ENCODE measurements at regions not wholly inside any gene's neighbourhood (a gene's known extent, or its start where the extent isn't known, plus 50 kb on each side); places are given as distances from the start of the nearest gene placed in this dataset.

GRCh38 chr15:25624504-25625177 lies 185.8 kb upstream of the UBE3A start:
- POLR2A ChIA-PET = no interaction called here
- CTCF ChIA-PET = no interaction called here
- TF ChIP-seq CTCF (IDR thresholded peaks at IDR 0.05; ENCODE audit: insufficient read depth, low read length, missing control alignments) = no peak

GRCh38 chr15:25623708-25624107 lies 184.9 kb upstream of the UBE3A start:
- no peak for DNase-seq (ENCODE audit: low read depth, low spot score)
- no peak overlapping the region for H3K4me3 ChIP-seq (ENCODE audit: low read depth, low read length)
- POLR2A ChIA-PET = no interaction called here
- CTCF ChIA-PET = no interaction called here
- TF ChIP-seq CTCF (IDR thresholded peaks at IDR 0.05; ENCODE audit: insufficient read depth, low read length, missing control alignments) = no peak

More at GRCh38 chr15:25624504-25625177, 185.8 kb upstream of the UBE3A start:
- no peak overlapping the region for H3K4me3 ChIP-seq (ENCODE audit: low read depth, low read length)
- no peak for DNase-seq (ENCODE audit: low read depth, low spot score)

GRCh38 chr15:25620466-25620865 lies 181.6 kb upstream of the UBE3A start:
- DNase-seq (ENCODE audit: low read depth, low spot score) = no peak
- no peak for TF ChIP-seq CTCF (IDR thresholded peaks at IDR 0.05; ENCODE audit: insufficient read depth, low read length, missing control alignments)
- H3K4me3 ChIP-seq (ENCODE audit: low read depth, low read length) = no peak overlapping the region
- CTCF ChIA-PET = no interaction called here
- POLR2A ChIA-PET = no interaction called here

- ChIA-PET POLR2A (no interaction called here), CTCF (no interaction called here)
- H3K4me3 ChIP-seq (ENCODE audit: low read depth, low read length) = no peak overlapping the region
- no peak for DNase-seq (ENCODE audit: low read depth, low spot score)
- TF ChIP-seq CTCF (IDR thresholded peaks at IDR 0.05; ENCODE audit: insufficient read depth, low read length, missing control alignments) = no peak
Measured at GRCh38 chr15:25619761-25620160, 180.9 kb upstream of the UBE3A start.

- POLR2A ChIA-PET = no interaction called here
- H3K4me3 ChIP-seq (ENCODE audit: low read depth, low read length) = no peak overlapping the region
- TF ChIP-seq CTCF (IDR thresholded peaks at IDR 0.05; ENCODE audit: insufficient read depth, low read length, missing control alignments) = no peak
- DNase-seq (ENCODE audit: low read depth, low spot score) = no peak
- CTCF ChIA-PET = no interaction called here
Measured at GRCh38 chr15:25619076-25619475, 180.3 kb upstream of the UBE3A start.

GRCh38 chr15:25618161-25618560 lies 179.3 kb upstream of the UBE3A start:
- DNase-seq (ENCODE audit: low read depth, low spot score) = no peak
- no peak for TF ChIP-seq CTCF (IDR thresholded peaks at IDR 0.05; ENCODE audit: insufficient read depth, low read length, missing control alignments)
- H3K4me3 ChIP-seq (ENCODE audit: low read depth, low read length) = no peak overlapping the region
- CTCF ChIA-PET = no interaction called here
- POLR2A ChIA-PET = no interaction called here
